Limb (tissue), 2 donors: ENCODE measurements at regions not wholly inside any gene's neighbourhood (a gene's known extent, or its start where the extent isn't known, plus 50 kb on each side); places are given as distances from the start of the nearest gene placed in this dataset.
"Not testable (repeated sequence)": the region's sequence is repeated elsewhere in the genome, so short reads cannot be mapped to it uniquely, and the experiment has no call there.

ENCODE experiments used
- DNase-seq, 2 donors: peaks; one replicate each; pipeline ENCODE4 v3.0.0-alpha.2; 2016; ENCODE audit errors: extremely low spot score in 2 of 2

DNA sequence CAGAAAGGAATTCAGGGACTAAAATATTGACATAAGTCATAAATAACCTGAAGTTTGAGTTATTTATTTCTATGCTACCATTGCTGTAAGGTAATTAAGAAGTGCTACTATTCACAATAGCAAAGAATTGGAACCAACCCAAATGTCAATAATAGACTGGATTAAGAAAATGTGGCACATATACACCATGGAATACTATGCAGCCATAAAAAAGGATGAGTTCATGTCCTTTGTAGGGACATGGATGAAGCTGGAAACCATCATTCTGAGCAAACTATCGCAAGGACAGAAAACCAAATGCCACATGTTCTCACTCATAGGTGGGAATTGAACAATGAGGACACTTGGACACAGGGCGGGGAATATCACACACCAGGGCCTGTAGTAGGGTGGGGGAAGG, 77.9 kb upstream of the FAM204A start:
- DNase-seq: not testable (repeated sequence)

DNA sequence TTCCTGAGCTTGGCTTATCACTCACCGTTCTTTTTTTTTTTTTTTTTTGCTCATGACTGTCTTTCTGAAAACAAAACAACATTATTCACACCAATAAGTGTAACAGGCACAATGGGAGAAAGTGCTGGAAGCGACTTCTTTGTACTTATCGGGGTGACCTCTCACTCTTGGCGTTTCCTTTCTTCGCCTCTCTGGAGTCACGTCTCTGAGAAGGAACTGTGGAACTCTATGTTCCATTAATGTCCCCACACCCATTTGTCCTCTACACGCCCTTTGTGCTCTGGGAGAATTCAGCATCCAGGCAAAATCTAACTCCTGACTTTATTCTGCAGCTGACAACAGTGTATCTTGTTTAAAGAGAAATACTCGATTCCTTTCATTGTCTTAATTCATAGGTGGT, 70.8 kb upstream of the FAM204A start:
- DNase-seq: no peak

DNA sequence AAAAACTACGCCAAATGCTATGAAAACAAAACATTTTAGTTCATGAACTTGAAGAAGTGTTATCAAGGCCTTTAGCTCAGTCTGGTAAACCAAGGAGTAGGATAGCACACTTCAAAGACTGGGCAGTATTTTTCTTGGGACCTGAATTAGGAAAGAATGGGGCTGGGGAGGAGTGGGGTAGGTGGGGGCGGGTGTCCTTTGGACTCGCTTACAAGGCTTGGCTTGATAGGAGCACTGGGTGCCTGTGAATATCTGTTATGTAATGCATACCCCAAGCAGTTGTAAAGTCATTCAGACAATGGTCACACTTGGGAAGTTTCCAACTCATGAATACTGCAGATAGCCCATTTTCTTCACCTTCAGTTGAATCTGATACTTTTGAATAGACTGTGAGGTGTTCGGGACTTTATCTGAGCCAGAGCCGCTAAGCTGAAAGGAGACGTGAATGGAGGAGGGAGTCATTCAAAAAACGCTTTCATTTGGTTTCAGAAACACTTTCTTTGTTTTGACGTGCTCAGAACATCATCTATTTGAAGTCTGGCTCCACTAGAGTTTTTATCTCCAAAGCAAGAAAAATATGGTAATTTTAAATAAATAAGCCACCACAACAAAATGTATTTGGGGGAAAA, 70.1 kb upstream of the FAM204A start:
- no peak for DNase-seq

DNA sequence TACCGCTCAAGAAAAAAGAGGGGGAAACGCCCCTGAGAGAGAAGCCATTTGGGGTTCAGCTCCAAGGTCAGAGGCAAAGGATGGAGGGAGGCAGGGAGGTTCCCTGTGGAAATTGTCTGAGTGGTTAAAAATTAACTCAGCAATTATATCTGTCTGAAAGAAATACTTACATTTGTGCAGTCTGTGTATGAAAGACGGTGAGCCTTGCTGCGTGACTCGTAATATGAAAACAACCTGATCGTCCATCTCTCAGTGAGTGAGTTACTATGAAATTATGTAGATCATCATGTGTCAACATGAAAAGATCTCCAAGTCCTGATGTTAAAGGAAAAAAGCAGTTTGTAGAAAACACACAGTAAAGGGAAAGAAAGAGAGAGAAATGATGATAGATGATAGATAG, 67.2 kb upstream of the FAM204A start:
- DNase-seq: no peak

DNA sequence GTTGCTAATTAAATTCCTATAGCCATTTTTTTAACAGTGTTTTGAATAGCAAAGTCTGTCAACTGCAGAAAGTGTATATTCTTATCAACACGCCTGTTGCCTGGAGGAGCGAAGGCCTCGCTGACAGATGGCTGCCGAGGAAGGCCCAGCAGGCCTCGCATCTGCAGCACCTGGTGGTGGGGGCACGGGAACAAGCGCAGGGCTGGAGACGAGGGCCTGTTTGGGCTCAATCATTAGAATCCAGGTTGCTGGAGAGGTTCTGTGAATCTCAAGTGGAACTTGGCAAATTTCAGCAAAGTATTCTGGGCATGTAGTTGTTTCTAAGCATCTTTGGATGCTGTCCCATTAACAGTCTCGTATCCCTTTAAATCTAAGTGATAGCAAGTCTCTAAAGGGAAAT, 66.1 kb upstream of the FAM204A start:
- DNase-seq: no peak

DNA sequence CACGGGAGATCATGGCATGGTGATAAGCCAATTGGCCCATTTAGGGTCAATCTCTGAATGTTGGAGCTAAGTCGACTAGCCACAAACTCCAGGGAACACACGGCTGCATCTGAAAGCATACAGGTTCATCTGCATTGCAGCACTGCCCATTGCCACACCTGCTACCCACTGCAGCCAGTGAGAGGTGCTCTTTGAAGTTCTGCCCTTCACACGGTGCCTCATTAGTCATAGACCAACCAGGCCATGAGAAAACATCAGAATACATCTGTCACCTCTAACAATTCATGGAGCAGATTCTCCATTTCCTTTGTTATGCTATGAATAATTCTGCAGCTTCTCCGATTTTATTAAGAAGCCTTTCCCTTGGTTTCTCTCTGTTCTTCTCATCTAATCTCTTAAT, 65.7 kb upstream of the FAM204A start:
- DNase-seq: no peak

DNA sequence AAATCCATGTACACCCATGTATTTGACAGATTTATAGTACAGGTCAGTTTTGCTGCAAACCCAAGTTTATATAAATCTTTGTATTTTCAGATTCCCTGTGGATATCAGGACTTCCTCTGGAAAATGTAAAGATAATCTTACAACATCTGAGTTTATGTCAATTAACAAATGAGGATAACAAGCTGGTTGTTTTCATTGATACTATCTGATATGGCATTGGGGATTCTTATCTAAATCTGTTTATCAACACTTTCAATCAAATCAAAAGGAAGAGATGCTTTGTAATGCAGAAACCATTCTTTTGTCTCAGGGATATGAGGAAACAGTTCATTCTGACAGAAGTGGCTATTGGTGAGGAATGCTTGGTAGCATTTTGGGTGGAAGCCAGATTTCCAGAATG, 64.9 kb upstream of the FAM204A start:
- DNase-seq: no peak

DNA sequence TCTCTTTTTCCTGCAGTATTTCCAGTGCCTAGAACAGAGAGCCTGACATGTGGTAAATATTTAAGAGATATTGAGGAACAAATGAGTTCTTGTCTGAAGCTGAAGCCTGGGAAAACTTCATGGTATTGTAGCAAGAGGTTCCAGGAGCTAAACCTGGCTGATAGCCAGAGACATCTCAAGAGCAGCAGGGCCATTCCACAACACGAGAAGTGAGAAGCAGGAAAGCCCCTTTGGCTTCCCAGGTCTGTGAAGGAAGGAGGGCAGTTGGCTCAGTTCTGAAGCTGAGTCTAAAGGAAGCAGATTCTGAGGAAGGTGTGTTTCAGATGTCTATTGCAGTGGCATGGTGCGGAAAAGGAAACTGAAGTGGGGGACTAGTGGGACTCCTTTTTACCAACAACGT, 63.8 kb upstream of the FAM204A start:
- no peak for DNase-seq

DNA sequence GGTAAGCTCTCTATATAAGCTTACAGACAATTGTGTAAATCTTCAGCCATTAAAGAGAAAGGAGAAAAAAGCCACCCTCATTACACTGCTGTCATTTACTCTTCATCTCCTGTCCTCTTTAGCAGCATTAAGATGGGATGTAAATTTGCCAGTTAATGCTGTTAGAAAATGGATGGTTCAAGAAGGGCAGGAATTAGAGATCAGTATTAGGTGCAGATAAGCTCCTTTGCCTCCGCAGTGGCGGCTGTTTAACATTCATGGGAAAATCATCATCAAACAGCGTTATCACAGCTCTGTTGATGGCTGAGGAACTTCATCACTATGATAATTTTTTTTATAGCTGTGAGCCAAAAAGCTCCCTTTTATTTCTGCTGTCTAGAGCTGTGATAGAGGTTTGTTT, 61.8 kb upstream of the FAM204A start:
- DNase-seq: no peak

DNA sequence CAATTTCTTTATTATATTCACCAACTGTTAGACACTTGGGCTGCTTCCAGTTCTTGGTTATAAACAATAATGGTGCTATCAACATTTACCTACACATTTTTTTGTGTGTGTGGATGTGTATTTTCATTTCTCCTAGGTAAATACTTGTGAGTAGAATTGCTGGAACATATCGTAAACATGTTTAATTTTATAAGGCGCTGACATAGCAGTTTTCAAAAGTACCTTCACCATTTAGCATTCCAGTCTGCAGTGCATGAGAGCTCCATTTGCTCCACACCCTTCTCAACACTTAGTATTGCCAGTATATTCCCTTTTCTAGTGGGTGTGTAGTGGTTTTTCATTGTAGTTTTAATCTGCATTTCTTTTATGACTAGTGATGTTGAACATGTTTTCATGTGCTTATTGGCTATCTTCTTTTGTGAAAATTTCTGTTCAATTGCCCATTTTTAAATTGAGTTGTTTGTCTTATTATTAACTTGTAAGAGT, 59.6 kb upstream of the FAM204A start:
- no peak for DNase-seq

DNA sequence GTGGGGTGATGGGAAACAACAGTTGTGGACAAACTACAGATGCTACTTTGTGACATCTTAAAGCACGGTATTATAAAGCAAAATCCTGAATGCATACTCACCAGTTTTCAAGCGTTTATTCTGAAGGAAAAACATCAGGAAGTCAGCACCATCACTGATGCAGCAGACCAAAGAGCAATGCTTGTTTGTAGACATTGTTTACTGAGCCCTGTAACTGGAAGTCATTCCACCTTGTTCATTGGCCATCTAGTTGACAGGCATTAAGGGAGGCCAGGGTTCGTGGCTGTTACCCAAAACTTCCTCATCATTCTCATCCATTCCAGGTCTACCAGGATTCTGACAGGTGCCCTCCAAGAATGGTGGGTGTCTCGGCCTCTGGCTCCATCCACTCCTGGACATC, 55.3 kb upstream of the FAM204A start:
- no peak for DNase-seq

DNA sequence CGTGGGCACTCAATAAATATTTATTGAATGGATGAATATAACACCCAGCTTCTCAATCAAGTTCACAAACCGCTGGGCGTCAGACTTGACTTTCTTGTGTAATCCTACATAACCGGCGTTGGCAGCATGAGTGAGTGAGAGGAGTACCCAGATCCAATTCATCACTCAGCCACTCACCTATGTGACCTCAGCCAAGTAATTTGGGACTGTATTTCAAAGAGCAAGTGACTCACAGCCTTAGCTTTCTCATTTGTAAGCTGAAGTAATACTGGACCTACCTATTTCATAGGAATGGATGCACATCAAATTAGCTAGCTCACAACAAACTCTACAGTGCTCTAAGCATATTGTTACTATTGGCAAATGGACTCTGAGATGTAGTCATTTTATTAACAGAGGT, 53.8 kb upstream of the FAM204A start:
- no peak for DNase-seq

DNA sequence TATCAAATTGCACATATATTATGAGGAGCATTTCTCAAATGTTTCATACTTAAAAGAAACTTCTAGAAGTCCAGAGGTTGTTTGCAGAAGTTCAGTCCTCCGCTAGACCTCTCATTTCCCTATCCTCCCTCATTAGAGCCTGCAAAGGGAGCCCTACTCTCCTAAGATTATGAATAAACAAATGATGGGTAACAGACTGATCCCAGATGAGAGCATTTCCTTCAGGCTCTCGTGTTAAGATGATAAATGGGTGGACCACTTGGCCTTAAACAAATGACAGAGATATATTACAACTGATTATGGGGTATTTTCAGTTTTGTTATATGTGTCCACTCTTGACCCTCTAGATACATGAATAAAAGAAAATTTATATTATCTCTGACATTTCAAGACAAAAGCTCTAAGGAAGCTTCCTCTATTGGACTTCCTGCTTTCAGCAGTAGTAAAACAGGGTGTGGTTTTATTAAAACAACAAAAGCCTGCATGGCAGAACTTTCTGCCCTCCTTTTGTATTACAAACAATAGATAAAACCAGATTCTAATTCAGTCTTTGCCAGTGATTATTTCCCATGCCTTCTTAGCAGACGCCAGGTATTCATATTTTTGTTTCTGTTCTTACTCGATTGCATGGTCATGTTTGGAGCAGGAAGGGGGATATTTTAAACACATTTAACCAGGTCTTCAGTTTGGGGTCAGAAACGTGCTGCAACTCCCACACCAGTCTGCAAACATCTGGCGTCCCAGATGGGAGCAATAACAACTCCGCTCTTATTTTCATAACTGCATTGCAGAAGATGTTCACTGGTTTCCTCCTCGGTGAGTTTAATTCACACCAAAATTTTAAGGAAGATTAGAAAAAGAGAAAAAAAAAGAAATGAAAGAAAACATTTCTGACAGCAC, 52.4 kb upstream of the FAM204A start:
- DNase-seq: peak in 1 of 2 donors; percentile 27

DNA sequence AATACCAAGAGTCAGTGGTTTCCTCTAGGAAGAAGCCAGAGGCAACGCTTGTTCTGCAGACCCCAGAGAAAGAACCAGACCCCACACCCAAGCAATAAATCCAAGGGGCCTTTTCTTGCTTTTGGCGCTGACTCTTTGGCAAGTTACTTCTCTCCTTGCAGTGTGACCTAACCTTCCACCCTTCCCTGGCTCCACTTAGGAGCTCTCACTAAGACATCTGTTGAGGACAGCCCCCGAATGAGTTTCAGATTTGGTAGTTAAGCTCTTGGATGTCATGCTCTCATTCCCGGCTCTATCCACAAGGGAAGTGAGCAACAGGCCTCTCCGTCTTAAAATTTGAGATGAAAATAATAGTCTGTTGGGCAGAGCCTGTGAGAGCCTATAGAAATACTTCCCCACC, 50.6 kb upstream of the FAM204A start:
- DNase-seq: peak in 1 of 2 donors; percentile 35
